ENCODE measurements at regions not wholly inside any gene's neighbourhood (a gene's known extent, or its start where the extent isn't known, plus 50 kb on each side); places are given as distances from the start of the nearest gene placed in this dataset.

- WGBS, 2 donors, result 74 to 77% methylated on average over 10 of the region's 10 CpGs
- DNase-seq (no peak), ATAC-seq (ENCODE audit: low FRiP score in 2 of 2) (no peak)
- no peaks in the 10 kb centered on the region for H3K4me1 ChIP-seq
- no peak overlapping the region for H3K27ac ChIP-seq
- H3K36me3 ChIP-seq, result no peaks in the 10 kb centered on the region
- H3K4me3 ChIP-seq, result no peak overlapping the region
- H3K9me3 ChIP-seq, result no peaks in the 10 kb centered on the region
- H3K27me3 ChIP-seq, result no peaks in the 10 kb centered on the region
- TF ChIP-seq CTCF (IDR thresholded peaks at IDR 0.05), result no peak
- TF ChIP-seq EP300 (IDR thresholded peaks at IDR 0.05), result no peak
- no peak for TF ChIP-seq POLR2AphosphoS5 (IDR thresholded peaks at IDR 0.05)
- no peak for TF ChIP-seq POLR2A (IDR thresholded peaks at IDR 0.05)
These were observed 238.2 kb upstream of the NOX3 start for GRCh38 chr6:155693573-155694418.

GRCh38 chr6:155690820-155691219 is 235.2 kb upstream of the NOX3 start:
- no peaks in the 10 kb centered on the region for H3K36me3 ChIP-seq
- H3K4me3 ChIP-seq, result no peak overlapping the region
- no peaks in the 10 kb centered on the region for H3K4me1 ChIP-seq
- DNase-seq, result no peak
- H3K27ac ChIP-seq, result no peak overlapping the region
- no peak for TF ChIP-seq POLR2AphosphoS5 (IDR thresholded peaks at IDR 0.05)
- no peak for TF ChIP-seq CTCF (IDR thresholded peaks at IDR 0.05)
- TF ChIP-seq EP300 (IDR thresholded peaks at IDR 0.05), result no peak
- TF ChIP-seq POLR2A (IDR thresholded peaks at IDR 0.05), result no peak
- ATAC-seq (ENCODE audit: low FRiP score in 2 of 2), result no peak
- no peaks in the 10 kb centered on the region for H3K9me3 ChIP-seq
- 85 to 89% methylated on average over 3 of the region's 3 CpGs for WGBS, 2 donors
- no peaks in the 10 kb centered on the region for H3K27me3 ChIP-seq

GRCh38 chr6:155687645-155688044 is 232.0 kb upstream of the NOX3 start:
- Histone ChIP-seq H3K27ac (no peak overlapping the region), H3K4me3 (no peak overlapping the region), H3K4me1 (no peaks in the 10 kb centered on the region), H3K36me3 (no peaks in the 10 kb centered on the region), H3K27me3 (no peaks in the 10 kb centered on the region), H3K9me3 (no peaks in the 10 kb centered on the region)
- no peak for TF ChIP-seq POLR2AphosphoS5 (IDR thresholded peaks at IDR 0.05)
- TF ChIP-seq CTCF (IDR thresholded peaks at IDR 0.05), result no peak
- no peak for TF ChIP-seq POLR2A (IDR thresholded peaks at IDR 0.05)
- no peak for TF ChIP-seq EP300 (IDR thresholded peaks at IDR 0.05)
- ATAC-seq (ENCODE audit: low FRiP score in 2 of 2) (no peak), DNase-seq (no peak)
- WGBS, 2 donors, result 54 to 74% methylated on average over 6 of the region's 6 CpGs

GRCh38 chr6:155684416-155685196 is 229.0 kb upstream of the NOX3 start:
- Histone ChIP-seq H3K9me3 (no peaks in the 10 kb centered on the region), H3K27me3 (no peaks in the 10 kb centered on the region), H3K27ac (no peak overlapping the region), H3K4me3 (no peak overlapping the region), H3K4me1 (no peaks in the 10 kb centered on the region), H3K36me3 (no peaks in the 10 kb centered on the region)
- no peak for DNase-seq
- WGBS, 2 donors, result 76 to 78% methylated on average over 5 of the region's 5 CpGs
- ATAC-seq (ENCODE audit: low FRiP score in 2 of 2), result no peak
- no peak for TF ChIP-seq POLR2AphosphoS5 (IDR thresholded peaks at IDR 0.05)
- TF ChIP-seq CTCF (IDR thresholded peaks at IDR 0.05), result no peak
- no peak for TF ChIP-seq POLR2A (IDR thresholded peaks at IDR 0.05)
- TF ChIP-seq EP300 (IDR thresholded peaks at IDR 0.05), result no peak

Measured in upper lobe of left lung (tissue), 6 donors.